ENCODE measurements at regions not wholly inside any gene's neighbourhood (a gene's known extent, or its start where the extent isn't known, plus 50 kb on each side); places are given as distances from the start of the nearest gene placed in this dataset.

- no peak overlapping the region for H3K27ac Mint-ChIP-seq
- DNase-seq (no peak), ATAC-seq (no peak)
- TF ChIP-seq CTCF (IDR thresholded peaks at IDR 0.05), result no peak
- no peaks in the 10 kb centered on the region for H3K27me3 Mint-ChIP-seq
- intact Hi-C loops (cut with micrococcal nuclease), result no loop called here
- no peaks in the 10 kb centered on the region for H3K4me1 Mint-ChIP-seq (ENCODE audit: low read depth)
- H3K36me3 Mint-ChIP-seq (ENCODE audit: low read depth), result no peaks in the 10 kb centered on the region
- ChIA-PET CTCF (no interaction called here), POLR2A (no interaction called here)
- no peak overlapping the region for H3K4me3 Mint-ChIP-seq
- peaks cover 10% of the 10 kb centered on the region for H3K9me3 Mint-ChIP-seq
Measured at GRCh38 chr2:117055499-117056375, 758.8 kb upstream of the DDX18 start.

DNA sequence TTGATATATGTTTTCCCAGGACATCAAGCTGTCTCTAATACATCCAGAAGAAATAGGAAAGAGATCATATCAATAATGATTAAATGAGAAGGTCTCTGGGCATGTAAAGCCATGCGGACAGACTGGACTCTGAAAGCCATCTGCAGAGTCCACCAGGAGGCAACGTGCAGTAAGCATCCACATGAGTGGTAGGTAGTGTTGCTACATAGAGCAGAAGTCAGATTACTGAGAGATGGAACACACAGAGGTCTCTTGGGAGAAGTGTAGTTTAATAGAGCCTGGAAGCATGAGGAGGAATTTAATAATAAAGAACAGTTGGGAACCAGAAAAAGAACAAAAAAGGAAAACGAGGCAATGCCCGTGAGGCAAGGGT is 758.1 kb upstream of the DDX18 start:
- no peak for TF ChIP-seq CTCF (IDR thresholded peaks at IDR 0.05)
- Mint-ChIP-seq H3K36me3 (ENCODE audit: low read depth) (no peaks in the 10 kb centered on the region), H3K27me3 (no peaks in the 10 kb centered on the region), H3K27ac (no peak overlapping the region), H3K4me3 (no peak overlapping the region), H3K4me1 (ENCODE audit: low read depth) (no peaks in the 10 kb centered on the region), H3K9me3 (peaks cover 10% of the 10 kb centered on the region)
- POLR2A ChIA-PET, result no interaction called here
- no peak for DNase-seq
- CTCF ChIA-PET, result no interaction called here
- no peak for ATAC-seq
- intact Hi-C loops (cut with micrococcal nuclease), result no loop called here

DNA sequence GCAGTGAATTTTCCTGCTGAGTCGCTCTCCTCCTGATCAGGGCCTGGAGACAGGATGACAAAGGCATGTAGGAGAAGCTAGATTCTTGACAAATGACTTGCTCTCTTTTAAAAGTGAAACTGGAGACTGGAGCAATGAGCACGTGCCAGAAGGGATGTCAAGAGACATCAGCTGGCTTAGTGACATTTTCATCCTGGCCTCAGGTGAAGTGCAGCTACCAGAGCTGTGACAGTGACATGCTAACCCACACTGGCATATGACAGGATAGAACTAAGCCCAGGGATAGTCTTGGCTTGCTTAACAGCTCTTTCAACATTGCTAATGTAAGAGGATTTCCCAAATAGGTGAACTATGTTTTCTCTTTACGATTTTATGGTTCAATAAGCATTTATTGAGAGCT is 757.5 kb upstream of the DDX18 start:
- POLR2A ChIA-PET, result interaction anchor here (1.1 kb wide), 1 partner anchor 541 kb away, joined by 3 read pairs; no protein-coding TSS in a partner anchor
- intact Hi-C loops (cut with micrococcal nuclease), result no loop called here
- CTCF ChIA-PET, result no interaction called here
- Mint-ChIP-seq H3K4me3 (no peak overlapping the region), H3K4me1 (ENCODE audit: low read depth) (no peaks in the 10 kb centered on the region), H3K27me3 (no peaks in the 10 kb centered on the region), H3K9me3 (peaks cover 10% of the 10 kb centered on the region), H3K36me3 (ENCODE audit: low read depth) (no peaks in the 10 kb centered on the region), H3K27ac (no peak overlapping the region)
- no peak for TF ChIP-seq CTCF (IDR thresholded peaks at IDR 0.05)
- ATAC-seq (no peak), DNase-seq (no peak)

DNA sequence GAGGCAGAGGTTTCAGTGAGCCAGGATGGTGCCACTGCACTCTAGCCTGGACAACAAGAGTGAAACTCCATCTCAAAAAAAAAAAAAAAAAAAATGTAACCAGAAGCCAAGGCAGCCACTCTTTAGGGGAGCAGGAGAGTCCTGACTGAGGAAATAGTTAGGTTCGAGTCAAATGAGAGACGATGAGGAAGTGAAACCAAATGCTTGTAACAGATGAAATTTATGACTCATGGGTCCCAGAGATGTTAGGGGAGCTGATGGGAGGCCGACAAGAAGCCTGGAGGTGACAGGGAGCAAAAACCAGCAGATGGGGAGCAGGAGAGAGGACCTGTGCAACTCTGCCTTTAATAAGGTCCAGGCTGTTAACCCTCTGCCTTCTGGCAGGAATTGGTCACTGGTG is 756.1 kb upstream of the DDX18 start:
- no peak for DNase-seq
- intact Hi-C loops (cut with micrococcal nuclease), result no loop called here
- Mint-ChIP-seq H3K27ac (no peak overlapping the region), H3K36me3 (ENCODE audit: low read depth) (no peaks in the 10 kb centered on the region), H3K4me3 (no peak overlapping the region), H3K27me3 (no peaks in the 10 kb centered on the region), H3K9me3 (peaks cover 8% of the 10 kb centered on the region), H3K4me1 (ENCODE audit: low read depth) (no peaks in the 10 kb centered on the region)
- ChIA-PET CTCF (no interaction called here), POLR2A (interaction anchor here (1.1 kb wide), 1 partner anchor 540 kb away, joined by 3 read pairs; no protein-coding TSS in a partner anchor)
- no peak for TF ChIP-seq CTCF (IDR thresholded peaks at IDR 0.05)
- ATAC-seq, result no peak

- intact Hi-C loops (cut with micrococcal nuclease), result no loop called here
- Mint-ChIP-seq H3K4me1 (ENCODE audit: low read depth) (no peaks in the 10 kb centered on the region), H3K4me3 (no peak overlapping the region), H3K27me3 (no peaks in the 10 kb centered on the region), H3K9me3 (peaks cover 2% of the 10 kb centered on the region), H3K27ac (no peak overlapping the region), H3K36me3 (ENCODE audit: low read depth) (no peaks in the 10 kb centered on the region)
- DNase-seq, result no peak
- TF ChIP-seq CTCF (IDR thresholded peaks at IDR 0.05), result no peak
- POLR2A ChIA-PET, result no interaction called here
- CTCF ChIA-PET, result no interaction called here
- no peak for ATAC-seq
Measured at GRCh38 chr2:117064021-117064420, 750.5 kb upstream of the DDX18 start.
